ENCODE measurements at regions not wholly inside any gene's neighbourhood (a gene's known extent, or its start where the extent isn't known, plus 50 kb on each side); places are given as distances from the start of the nearest gene placed in this dataset.
A peak's percentile ranks its signal among the peaks of the same experiment; 100 is the strongest.
"Not testable (repeated sequence)": the region's sequence is repeated elsewhere in the genome, so short reads cannot be mapped to it uniquely, and the experiment has no call there.

GRCh38 chr7:25069900-25070443, 55.1 kb downstream of the CYCS start:
- peak; percentile 66 for DNase-seq

GRCh38 chr7:25068502-25069213, 56.4 kb downstream of the CYCS start:
- DNase-seq = no peak

- no peak for DNase-seq
Observed at GRCh38 chr7:25067726-25068501, 57.1 kb downstream of the CYCS start.

GRCh38 chr7:25066253-25066652, 58.8 kb downstream of the CYCS start:
- no peak for DNase-seq

- no peak for DNase-seq
Observed at GRCh38 chr7:25062380-25062779, 62.7 kb downstream of the CYCS start.

- DNase-seq = no peak
Observed at GRCh38 chr7:25060487-25061055, 64.5 kb downstream of the CYCS start.

- no peak for DNase-seq
Observed at GRCh38 chr7:25059576-25059975, 65.5 kb downstream of the CYCS start.

- DNase-seq = no peak
Observed at GRCh38 chr7:25056368-25056767, 68.7 kb downstream of the CYCS start.

GRCh38 chr7:25055520-25056220, 69.4 kb downstream of the CYCS start:
- DNase-seq = no peak

- DNase-seq = no peak
Observed at GRCh38 chr7:25054819-25055519, 70.1 kb downstream of the CYCS start.

- DNase-seq = no peak
Observed at GRCh38 chr7:25050223-25050622, 70.2 kb upstream of the OSBPL3 start.

GRCh38 chr7:25048444-25048834, 68.5 kb upstream of the OSBPL3 start:
- DNase-seq = no peak

- not testable (repeated sequence) for DNase-seq
Observed at GRCh38 chr7:25047571-25048443, 67.8 kb upstream of the OSBPL3 start.

GRCh38 chr7:25037325-25037724, 57.3 kb upstream of the OSBPL3 start:
- no peak for DNase-seq

GRCh38 chr7:25035274-25035673, 55.3 kb upstream of the OSBPL3 start:
- no peak for DNase-seq

- DNase-seq = no peak
Observed at GRCh38 chr7:25034136-25034535, 54.2 kb upstream of the OSBPL3 start.

- no peak for DNase-seq
Observed at GRCh38 chr7:25032774-25033743, 53.1 kb upstream of the OSBPL3 start.

- no peak for DNase-seq
Observed at GRCh38 chr7:25031432-25031831, 51.5 kb upstream of the OSBPL3 start.

GRCh38 chr7:25031007-25031406, 51.0 kb upstream of the OSBPL3 start:
- DNase-seq = no peak

Data from NCI-H2029 treated with DMSO at 0.1 percent for 48 hours (cell line).